Motor neuron (in vitro differentiated cells): ENCODE measurements at regions not wholly inside any gene's neighbourhood (a gene's known extent, or its start where the extent isn't known, plus 50 kb on each side); places are given as distances from the start of the nearest gene placed in this dataset.
A peak's percentile ranks its signal among the peaks of the same experiment; 100 is the strongest.
"Not testable (repeated sequence)": the region's sequence is repeated elsewhere in the genome, so short reads cannot be mapped to it uniquely, and the experiment has no call there.

Experiments used
- ATAC-seq, 8 experiments: fragments of 200-7000 bp; cut with Tn5 transposase; replicated peaks in 6 of 8; 2 replicates each; pipeline ENCODE4 v1.8.0; 2021; ENCODE audit warnings: mild to moderate bottlenecking in 8 of 8, moderate library complexity in 8 of 8
- H3K27ac ChIP-seq, 2 donors: fragments of 250-450 bp; sonication (Bioruptor Pico); 2 replicates each; pipeline ENCODE4 v1.9.0; 2021; ENCODE audit warnings: antibody characterized with exemption in 2 of 2, mild to moderate bottlenecking in 2 of 2, moderate library complexity in 1 of 2
- H3K4me1 ChIP-seq, 2 donors: fragments of 250-450 bp; sonication (Bioruptor Pico); replicated peaks in 1 of 2; 2 replicates each; pipeline ENCODE4 v1.6.1; 2021; ENCODE audit warnings: antibody characterized with exemption in 2 of 2, mild to moderate bottlenecking in 2 of 2, moderate library complexity in 1 of 2
- H3K4me3 ChIP-seq, 5 donors: fragments of 250-450 bp; sonication (Bioruptor Pico); 2 replicates each; pipeline ENCODE4 v1.9.0; 2021; ENCODE audit warnings: antibody characterized with exemption in 5 of 5, mild to moderate bottlenecking in 5 of 5, moderate library complexity in 4 of 5
- WGBS, 10 experiments: fragments of 450-650 bp; shearing (Covaris generic); methylation state at CpG; one replicate each; pipeline ENCODE4 v1.0.0; 2022; 5-methylcytosine and 5-hydroxymethylcytosine counted together
- in situ Hi-C, 9 experiments: fragments of 400-800 bp; cut with MboI; loops; one replicate each; pipeline ENCODE4 v1.15.0; 2021; ENCODE audit warnings: low sequenced_read_pairs in 9 of 9, low pct_unique_long_range_greater_than_20kb in 2 of 9; ENCODE audit not compliant: unreplicated experiment in 9 of 9

DNA sequence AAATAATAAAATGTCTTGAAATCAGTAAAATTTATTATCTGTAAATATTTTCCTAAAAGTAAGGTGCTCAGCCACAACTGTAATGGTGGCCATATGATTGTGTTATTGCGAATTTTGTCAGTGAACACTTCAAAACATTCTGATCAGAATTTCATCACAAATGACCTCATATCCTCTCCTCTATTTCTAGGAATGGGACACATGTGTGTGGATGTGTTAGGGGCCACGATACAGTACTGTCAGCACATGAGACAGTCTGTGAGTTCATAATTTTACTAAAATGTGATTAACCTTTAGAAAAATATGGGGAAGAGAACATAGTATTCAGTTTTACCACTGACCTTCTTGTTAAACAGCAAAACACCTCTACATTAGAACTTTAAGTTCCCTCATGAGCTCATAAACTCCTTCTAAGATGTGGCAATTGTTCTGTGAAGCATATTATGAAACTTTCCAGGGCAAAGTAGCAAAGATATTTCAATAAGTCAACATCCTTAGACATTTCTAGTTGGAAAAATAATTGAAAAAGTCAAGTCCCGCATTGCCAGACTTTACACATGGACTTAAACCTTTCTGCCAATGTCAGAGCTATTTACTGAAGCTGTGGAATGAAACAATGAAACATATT is 158.2 kb upstream of the ABI3BP start:
- no peaks in the 10 kb centered on the region for H3K4me1 ChIP-seq
- no peak overlapping the region for H3K27ac ChIP-seq
- in situ Hi-C loops, result no loop called here
- no peak for ATAC-seq
- H3K4me3 ChIP-seq, result no peak overlapping the region
- WGBS, 10 experiments, result 17 to 100% (median 74%) methylated on average over 1 to 3 of the region's 3 CpGs; no CpG with 5 or more reads in 1 of the 10 experiments

GRCh38 chr3:101150504-101150903 is 157.3 kb upstream of the ABI3BP start:
- ATAC-seq, result no peak
- WGBS, 10 experiments, result 0 to 100% (median 73%) methylated on average over 1 to 2 of the region's 2 CpGs; no CpG with 5 or more reads in 2 of the 10 experiments
- H3K27ac ChIP-seq, result no peak overlapping the region
- H3K4me3 ChIP-seq, result no peak overlapping the region
- H3K4me1 ChIP-seq, result no peaks in the 10 kb centered on the region
- in situ Hi-C loops, result no loop called here

GRCh38 chr3:101149707-101150106 is 156.5 kb upstream of the ABI3BP start:
- H3K27ac ChIP-seq, result no peak overlapping the region
- in situ Hi-C loops, result no loop called here
- no peaks in the 10 kb centered on the region for H3K4me1 ChIP-seq
- no peak overlapping the region for H3K4me3 ChIP-seq
- no peak for ATAC-seq
- WGBS, 10 experiments, result 30 to 100% (median 91%) methylated on average over 1 to 2 of the region's 2 CpGs; no CpG with 5 or more reads in 1 of the 10 experiments

DNA sequence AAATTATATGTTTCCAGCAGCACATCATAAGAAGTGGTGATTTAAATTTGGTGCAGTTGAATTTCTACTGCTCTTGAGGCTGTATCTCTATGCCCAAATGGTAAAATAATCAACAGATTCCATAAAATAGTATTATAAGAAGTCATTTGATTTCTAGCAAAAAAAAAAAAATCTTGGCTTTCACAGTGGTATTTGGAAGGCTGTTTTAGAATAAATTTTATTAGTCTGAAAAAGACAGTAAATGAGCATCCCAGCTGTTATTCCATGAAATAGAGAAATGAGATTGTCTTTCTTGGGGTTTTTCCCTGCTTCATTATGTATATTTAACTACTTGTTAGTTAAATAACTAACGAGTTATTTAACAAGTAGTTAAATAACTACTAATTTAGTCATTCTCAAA is 156.0 kb upstream of the ABI3BP start:
- 0 to 71% (median 21%) methylated on average over 1 of the region's 1 CpG for WGBS, 10 experiments

GRCh38 chr3:101148001-101148400 is 154.8 kb upstream of the ABI3BP start:
- Histone ChIP-seq H3K4me3 (no peak overlapping the region), H3K27ac (no peak overlapping the region), H3K4me1 (no peaks in the 10 kb centered on the region)
- no peak for ATAC-seq
- 10 to 100% (median 80%) methylated on average over 1 to 3 of the region's 3 CpGs; no CpG with 5 or more reads in 1 of the 10 experiments for WGBS, 10 experiments
- in situ Hi-C loops, result no loop called here

More for the DNA sequence above, 156.0 kb upstream of the ABI3BP start:
- Histone ChIP-seq H3K27ac (no peak overlapping the region), H3K4me1 (no peaks in the 10 kb centered on the region), H3K4me3 (no peak overlapping the region)
- in situ Hi-C loops, result no loop called here
- ATAC-seq, result no peak

DNA sequence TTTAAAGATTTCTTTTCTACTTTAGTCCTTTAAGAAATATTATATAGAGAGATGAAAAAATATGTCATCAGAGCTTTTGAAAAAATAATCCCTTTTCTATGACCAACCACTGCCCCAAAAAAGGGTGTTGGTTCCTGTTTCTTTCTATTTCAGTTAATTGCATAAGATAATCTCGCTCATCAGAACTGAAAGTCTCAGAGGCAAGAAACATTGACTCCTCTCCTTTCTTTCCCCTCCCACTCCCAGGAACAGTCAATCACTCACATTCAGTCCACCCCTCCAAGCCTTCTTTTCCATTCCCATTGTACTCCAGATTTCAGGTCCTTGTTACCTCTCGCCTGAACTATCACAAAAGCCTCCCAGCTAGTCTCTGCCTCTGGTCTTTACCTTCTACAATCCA is 153.7 kb upstream of the ABI3BP start:
- in situ Hi-C loops, result no loop called here
- Histone ChIP-seq H3K27ac (no peak overlapping the region), H3K4me3 (no peak overlapping the region), H3K4me1 (no peaks in the 10 kb centered on the region)
- WGBS, 10 experiments, result 60 to 100% (median 70%) methylated on average over 1 to 2 of the region's 2 CpGs; no CpG with 5 or more reads in 2 of the 10 experiments
- peak in 1 of 8 experiments; percentile 24 for ATAC-seq

GRCh38 chr3:101144105-101144504 is 150.9 kb upstream of the ABI3BP start:
- Histone ChIP-seq H3K4me3 (no peak overlapping the region), H3K4me1 (no peaks in the 10 kb centered on the region), H3K27ac (no peak overlapping the region)
- in situ Hi-C loops, result no loop called here
- WGBS, 10 experiments, result 50 to 96% (median 80%) methylated on average over 1 to 3 of the region's 3 CpGs; no CpG with 5 or more reads in 1 of the 10 experiments
- ATAC-seq, result no peak

DNA sequence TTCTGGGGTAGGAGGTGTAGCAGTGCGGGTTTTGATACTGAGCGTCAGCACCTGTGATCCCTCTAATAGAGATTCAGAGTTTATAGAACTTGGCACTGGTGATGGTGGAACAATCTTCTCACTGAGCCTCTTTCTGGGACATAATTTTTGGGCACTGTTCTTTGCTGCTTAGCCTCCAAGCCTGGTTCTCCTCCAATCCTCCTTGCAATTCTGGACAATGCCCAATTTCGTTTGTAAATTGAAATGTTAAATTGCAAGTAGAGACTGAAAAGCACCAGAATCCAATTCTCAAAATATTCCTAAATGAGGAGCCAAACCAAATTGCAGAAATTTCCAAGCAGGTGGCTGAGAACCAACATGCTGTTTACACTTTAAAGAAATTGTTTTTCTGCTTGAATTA is 149.8 kb upstream of the ABI3BP start:
- in situ Hi-C loops, result no loop called here
- 33 to 100% (median 72%) methylated on average over 1 to 3 of the region's 3 CpGs; no CpG with 5 or more reads in 2 of the 10 experiments for WGBS, 10 experiments
- ATAC-seq, result no peak
- no peaks in the 10 kb centered on the region for H3K4me1 ChIP-seq
- H3K4me3 ChIP-seq, result no peak overlapping the region
- no peak overlapping the region for H3K27ac ChIP-seq

DNA sequence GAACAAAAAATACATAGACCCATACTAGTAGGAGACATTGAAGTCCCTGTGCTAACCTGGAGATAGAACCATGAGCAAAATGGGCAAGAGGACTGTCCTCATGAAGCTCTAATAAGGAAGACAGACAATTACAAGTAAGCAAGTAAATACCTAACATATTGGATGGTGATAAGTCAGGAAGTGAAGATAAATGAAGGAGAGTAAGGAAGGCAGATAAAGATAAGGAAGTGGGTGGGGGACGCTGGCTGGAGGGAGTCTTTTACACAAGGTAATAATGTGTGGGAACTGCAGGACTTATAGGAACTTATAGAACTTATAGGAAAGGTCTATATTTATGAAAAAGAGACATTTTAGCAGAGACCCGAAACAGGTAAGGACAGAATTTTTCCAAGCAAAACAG is 148.9 kb upstream of the ABI3BP start:
- H3K27ac ChIP-seq, result no peak overlapping the region
- 27 to 100% (median 72%) methylated on average over 1 to 2 of the region's 2 CpGs for WGBS, 10 experiments
- ATAC-seq, result no peak
- no peaks in the 10 kb centered on the region for H3K4me1 ChIP-seq
- no peak overlapping the region for H3K4me3 ChIP-seq
- in situ Hi-C loops, result no loop called here

DNA sequence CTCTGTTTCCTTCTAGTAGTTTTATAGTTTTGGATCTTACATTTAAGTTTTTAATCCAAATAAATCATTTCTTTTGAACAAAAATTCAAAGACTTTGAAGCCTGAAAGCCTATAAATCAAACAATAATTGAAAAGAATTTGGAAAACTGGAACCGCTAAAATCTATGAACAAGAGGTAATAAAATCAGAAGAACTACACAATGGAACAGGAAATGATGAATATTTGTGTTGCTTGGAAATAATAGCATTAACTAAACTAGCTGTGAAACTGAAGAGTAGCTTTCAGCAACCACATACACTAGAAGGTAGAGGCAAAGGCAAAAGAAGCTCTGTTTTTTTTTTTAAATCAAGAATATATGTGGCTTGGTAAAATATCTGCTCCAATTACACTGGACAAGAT is 147.9 kb upstream of the ABI3BP start:
- no peak for ATAC-seq

GRCh38 chr3:101138817-101139216 is 145.6 kb upstream of the ABI3BP start:
- Histone ChIP-seq H3K27ac (no peak overlapping the region), H3K4me3 (no peak overlapping the region), H3K4me1 (no peaks in the 10 kb centered on the region)
- no peak for ATAC-seq
- in situ Hi-C loops, result no loop called here
- WGBS, 10 experiments, result 60 to 100% (median 76%) methylated on average over 1 of the region's 1 CpG; no CpG with 5 or more reads in 4 of the 10 experiments

More for the DNA sequence above, 147.9 kb upstream of the ABI3BP start:
- Histone ChIP-seq H3K27ac (no peak overlapping the region), H3K4me1 (no peaks in the 10 kb centered on the region), H3K4me3 (no peak overlapping the region)
- in situ Hi-C loops, result no loop called here
- 40 to 100% (median 83%) methylated on average over 1 of the region's 1 CpG; no CpG with 5 or more reads in 1 of the 10 experiments for WGBS, 10 experiments

GRCh38 chr3:101134331-101134730 is 141.1 kb upstream of the ABI3BP start:
- in situ Hi-C loops, result no loop called here
- no peak for ATAC-seq
- no peak overlapping the region for H3K4me3 ChIP-seq
- WGBS, 10 experiments, result 83 to 100% (median 94%) methylated on average over 1 to 7 of the region's 7 CpGs
- no peak overlapping the region for H3K27ac ChIP-seq
- H3K4me1 ChIP-seq, result no peaks in the 10 kb centered on the region

DNA sequence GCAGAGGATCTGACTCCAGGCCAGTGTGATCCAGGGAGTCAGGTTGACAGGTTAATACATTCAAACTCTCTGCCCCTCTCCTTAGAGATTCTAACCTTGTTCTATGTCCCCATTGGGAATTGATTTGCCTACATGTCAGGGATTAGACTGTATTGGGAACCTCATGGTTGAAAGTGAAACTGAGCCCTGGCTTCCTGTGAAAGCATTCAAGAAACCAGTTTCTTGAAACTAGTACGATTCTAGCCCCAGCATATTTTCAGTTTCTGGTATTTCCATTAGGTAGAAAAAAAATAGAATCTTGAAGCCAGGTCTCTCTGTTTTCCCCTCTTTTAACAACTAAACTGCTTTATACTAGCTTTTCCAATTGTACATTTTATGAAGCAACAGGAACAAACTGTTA is 140.4 kb upstream of the ABI3BP start:
- Histone ChIP-seq H3K27ac (no peak overlapping the region), H3K4me3 (no peak overlapping the region), H3K4me1 (no peaks in the 10 kb centered on the region)
- 0 to 83% (median 58%) methylated on average over 1 of the region's 1 CpG; no CpG with 5 or more reads in 3 of the 10 experiments for WGBS, 10 experiments
- in situ Hi-C loops, result no loop called here
- ATAC-seq, result no peak

- 63 to 83% (median 78%) methylated on average over 1 to 6 of the region's 7 CpGs; no CpG with 5 or more reads in 3 of the 10 experiments for WGBS, 10 experiments
- H3K4me3 ChIP-seq, in situ Hi-C loops, ATAC-seq, H3K4me1 ChIP-seq, H3K27ac ChIP-seq: not testable (repeated sequence)
Measured at GRCh38 chr3:101133197-101133596, 140.0 kb upstream of the ABI3BP start.
